ENCODE measurements at regions not wholly inside any gene's neighbourhood (a gene's known extent, or its start where the extent isn't known, plus 50 kb on each side); places are given as distances from the start of the nearest gene placed in this dataset.
A peak's percentile ranks its signal among the peaks of the same experiment; 100 is the strongest.

DNA sequence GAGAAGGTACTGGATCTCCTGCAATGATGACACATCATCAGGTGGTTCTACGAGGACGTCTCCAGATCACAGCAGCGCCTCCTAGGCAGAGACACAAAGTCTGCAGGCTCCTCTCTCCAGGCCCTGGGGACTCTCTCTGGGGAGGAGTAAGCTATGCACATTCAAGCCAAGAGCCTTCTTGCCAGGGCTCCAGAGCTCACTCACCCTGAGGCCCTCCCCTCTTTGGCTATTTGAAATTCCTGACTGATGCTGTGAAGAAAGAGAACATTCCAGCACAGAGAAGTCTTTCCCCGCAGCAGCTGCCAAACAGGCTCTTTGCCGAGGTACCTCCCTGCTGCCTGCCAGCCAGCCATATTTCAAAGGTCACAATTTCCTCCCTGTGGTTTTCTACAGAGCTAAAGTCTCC is 204.9 kb downstream of the CSNK2A3 start:
- TF ChIP-seq ISL1 (CRISPR knock-in tag; IDR thresholded peaks at IDR 0.05): peak; percentile 38; the same call in 1 of the 2 replicates
- no peak for TF ChIP-seq ZNF8 (CRISPR knock-in tag; IDR thresholded peaks at IDR 0.05)
- ATAC-seq: peak; percentile 93

DNA sequence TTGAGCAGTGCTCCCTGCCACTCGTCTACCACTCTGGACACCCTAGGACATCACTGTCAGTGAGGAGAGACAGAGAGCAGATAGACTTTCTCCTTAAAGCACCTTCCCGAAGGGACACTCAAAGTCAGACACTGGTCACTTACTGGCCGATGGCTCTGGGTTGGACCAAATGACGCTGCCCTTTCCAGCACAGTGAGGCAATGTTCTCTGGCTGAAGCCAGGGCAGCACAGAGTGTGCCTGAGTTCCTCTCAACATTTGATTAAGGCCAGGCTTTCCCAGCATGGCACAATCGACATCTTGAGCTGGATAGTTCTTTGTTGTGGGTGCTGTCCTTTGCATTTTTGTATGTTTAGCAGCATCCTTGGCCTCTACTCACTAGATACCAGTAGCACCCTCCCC is 206.2 kb downstream of the CSNK2A3 start:
- no peak for ATAC-seq
- TF ChIP-seq, protein P1, sequence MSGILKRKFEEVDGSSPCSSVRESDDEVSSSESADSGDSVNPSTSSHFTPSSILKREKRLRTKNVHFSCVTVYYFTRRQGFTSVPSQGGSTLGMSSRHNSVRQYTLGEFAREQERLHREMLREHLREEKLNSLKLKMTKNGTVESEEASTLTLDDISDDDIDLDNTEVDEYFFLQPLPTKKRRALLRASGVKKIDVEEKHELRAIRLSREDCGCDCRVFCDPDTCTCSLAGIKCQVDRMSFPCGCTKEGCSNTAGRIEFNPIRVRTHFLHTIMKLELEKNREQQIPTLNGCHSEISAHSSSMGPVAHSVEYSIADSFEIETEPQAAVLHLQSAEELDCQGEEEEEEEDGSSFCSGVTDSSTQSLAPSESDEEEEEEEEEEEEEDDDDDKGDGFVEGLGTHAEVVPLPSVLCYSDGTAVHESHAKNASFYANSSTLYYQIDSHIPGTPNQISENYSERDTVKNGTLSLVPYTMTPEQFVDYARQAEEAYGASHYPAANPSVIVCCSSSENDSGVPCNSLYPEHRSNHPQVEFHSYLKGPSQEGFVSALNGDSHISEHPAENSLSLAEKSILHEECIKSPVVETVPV (CRISPR knock-in tag; IDR thresholded peaks at IDR 0.05): no peak
- TF ChIP-seq ESRRG (CRISPR knock-in tag; IDR thresholded peaks at IDR 0.05) (no peak), ZFP3 (CRISPR knock-in tag; IDR thresholded peaks at IDR 0.05) (no peak), CSDC2 (CRISPR knock-in tag; IDR thresholded peaks at IDR 0.05) (no peak), OSR1 (CRISPR knock-in tag; IDR thresholded peaks at IDR 0.05) (no peak), ZC3H10 (CRISPR knock-in tag; IDR thresholded peaks at IDR 0.05) (no peak), PPARA (CRISPR knock-in tag; IDR thresholded peaks at IDR 0.05; ENCODE audit: borderline replicate concordance) (no peak), ZNF70 (CRISPR knock-in tag; IDR thresholded peaks at IDR 0.05) (no peak), ZNF8 (CRISPR knock-in tag; IDR thresholded peaks at IDR 0.05) (no peak), ARNTL (CRISPR knock-in tag; IDR thresholded peaks at IDR 0.05; ENCODE audit: borderline replicate concordance, low read depth) (no peak)
- TF ChIP-seq, protein P2, sequence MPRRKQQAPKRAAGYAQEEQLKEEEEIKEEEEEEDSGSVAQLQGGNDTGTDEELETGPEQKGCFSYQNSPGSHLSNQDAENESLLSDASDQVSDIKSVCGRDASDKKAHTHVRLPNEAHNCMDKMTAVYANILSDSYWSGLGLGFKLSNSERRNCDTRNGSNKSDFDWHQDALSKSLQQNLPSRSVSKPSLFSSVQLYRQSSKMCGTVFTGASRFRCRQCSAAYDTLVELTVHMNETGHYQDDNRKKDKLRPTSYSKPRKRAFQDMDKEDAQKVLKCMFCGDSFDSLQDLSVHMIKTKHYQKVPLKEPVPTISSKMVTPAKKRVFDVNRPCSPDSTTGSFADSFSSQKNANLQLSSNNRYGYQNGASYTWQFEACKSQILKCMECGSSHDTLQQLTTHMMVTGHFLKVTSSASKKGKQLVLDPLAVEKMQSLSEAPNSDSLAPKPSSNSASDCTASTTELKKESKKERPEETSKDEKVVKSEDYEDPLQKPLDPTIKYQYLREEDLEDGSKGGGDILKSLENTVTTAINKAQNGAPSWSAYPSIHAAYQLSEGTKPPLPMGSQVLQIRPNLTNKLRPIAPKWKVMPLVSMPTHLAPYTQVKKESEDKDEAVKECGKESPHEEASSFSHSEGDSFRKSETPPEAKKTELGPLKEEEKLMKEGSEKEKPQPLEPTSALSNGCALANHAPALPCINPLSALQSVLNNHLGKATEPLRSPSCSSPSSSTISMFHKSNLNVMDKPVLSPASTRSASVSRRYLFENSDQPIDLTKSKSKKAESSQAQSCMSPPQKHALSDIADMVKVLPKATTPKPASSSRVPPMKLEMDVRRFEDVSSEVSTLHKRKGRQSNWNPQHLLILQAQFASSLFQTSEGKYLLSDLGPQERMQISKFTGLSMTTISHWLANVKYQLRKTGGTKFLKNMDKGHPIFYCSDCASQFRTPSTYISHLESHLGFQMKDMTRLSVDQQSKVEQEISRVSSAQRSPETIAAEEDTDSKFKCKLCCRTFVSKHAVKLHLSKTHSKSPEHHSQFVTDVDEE (CRISPR knock-in tag; IDR thresholded peaks at IDR 0.05): no peak
- TF ChIP-seq, protein P3, sequence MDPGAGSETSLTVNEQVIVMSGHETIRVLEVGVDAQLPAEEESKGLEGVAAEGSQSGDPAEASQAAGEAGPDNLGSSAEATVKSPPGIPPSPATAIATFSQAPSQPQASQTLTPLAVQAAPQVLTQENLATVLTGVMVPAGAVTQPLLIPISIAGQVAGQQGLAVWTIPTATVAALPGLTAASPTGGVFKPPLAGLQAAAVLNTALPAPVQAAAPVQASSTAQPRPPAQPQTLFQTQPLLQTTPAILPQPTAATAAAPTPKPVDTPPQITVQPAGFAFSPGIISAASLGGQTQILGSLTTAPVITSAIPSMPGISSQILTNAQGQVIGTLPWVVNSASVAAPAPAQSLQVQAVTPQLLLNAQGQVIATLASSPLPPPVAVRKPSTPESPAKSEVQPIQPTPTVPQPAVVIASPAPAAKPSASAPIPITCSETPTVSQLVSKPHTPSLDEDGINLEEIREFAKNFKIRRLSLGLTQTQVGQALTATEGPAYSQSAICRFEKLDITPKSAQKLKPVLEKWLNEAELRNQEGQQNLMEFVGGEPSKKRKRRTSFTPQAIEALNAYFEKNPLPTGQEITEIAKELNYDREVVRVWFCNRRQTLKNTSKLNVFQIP (CRISPR knock-in tag; IDR thresholded peaks at IDR 0.05; ENCODE audit: borderline replicate concordance, low read depth): no peak

DNA sequence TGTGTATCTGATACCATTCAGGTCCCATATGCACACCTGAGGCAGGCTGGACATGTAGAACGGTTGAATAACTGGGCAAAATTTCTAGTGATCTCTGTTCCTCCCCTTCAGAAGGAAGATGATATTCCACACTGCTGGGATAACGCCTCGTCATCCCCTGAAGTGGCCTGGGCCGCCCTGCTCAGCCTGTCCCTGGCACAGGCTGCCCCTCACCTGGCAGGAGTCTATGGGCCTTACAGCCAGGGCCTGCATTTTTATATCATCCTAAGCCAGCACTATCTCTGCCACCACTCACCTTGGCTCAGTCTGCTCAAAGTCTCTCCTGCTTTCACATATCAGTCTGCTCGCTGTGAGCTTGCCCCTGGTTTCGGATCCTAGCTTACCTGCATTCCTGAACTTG is 209.2 kb downstream of the CSNK2A3 start:
- ATAC-seq: no peak
- TF ChIP-seq, protein P1 (CRISPR knock-in tag; IDR thresholded peaks at IDR 0.05): no peak
- TF ChIP-seq ARNTL (CRISPR knock-in tag; IDR thresholded peaks at IDR 0.05; ENCODE audit: borderline replicate concordance, low read depth) (no peak), GLIS3 (CRISPR knock-in tag; IDR thresholded peaks at IDR 0.05) (no peak), TCF4 (CRISPR knock-in tag; IDR thresholded peaks at IDR 0.05; ENCODE audit: borderline replicate concordance) (no peak), BACH2 (CRISPR knock-in tag; IDR thresholded peaks at IDR 0.05; ENCODE audit: borderline replicate concordance) (no peak), ZFP3 (CRISPR knock-in tag; IDR thresholded peaks at IDR 0.05) (no peak), ZNF565 (CRISPR knock-in tag; conservative IDR thresholded peaks at IDR 0.05; ENCODE audit: low read depth) (no peak), PPARA (CRISPR knock-in tag; IDR thresholded peaks at IDR 0.05; ENCODE audit: borderline replicate concordance) (no peak), ZNF8 (CRISPR knock-in tag; IDR thresholded peaks at IDR 0.05) (no peak), TOX (CRISPR knock-in tag; IDR thresholded peaks at IDR 0.05; ENCODE audit: borderline replicate concordance) (no peak), OSR1 (CRISPR knock-in tag; IDR thresholded peaks at IDR 0.05) (no peak), CSDC2 (CRISPR knock-in tag; IDR thresholded peaks at IDR 0.05) (no peak), ESRRG (CRISPR knock-in tag; IDR thresholded peaks at IDR 0.05) (no peak), ZFP30 (CRISPR knock-in tag; IDR thresholded peaks at IDR 0.05) (no peak), SNAI2 (CRISPR knock-in tag; IDR thresholded peaks at IDR 0.05) (no peak), ZC3H10 (CRISPR knock-in tag; IDR thresholded peaks at IDR 0.05) (no peak), RARB (CRISPR knock-in tag; IDR thresholded peaks at IDR 0.05) (no peak)
- TF ChIP-seq, protein P4, sequence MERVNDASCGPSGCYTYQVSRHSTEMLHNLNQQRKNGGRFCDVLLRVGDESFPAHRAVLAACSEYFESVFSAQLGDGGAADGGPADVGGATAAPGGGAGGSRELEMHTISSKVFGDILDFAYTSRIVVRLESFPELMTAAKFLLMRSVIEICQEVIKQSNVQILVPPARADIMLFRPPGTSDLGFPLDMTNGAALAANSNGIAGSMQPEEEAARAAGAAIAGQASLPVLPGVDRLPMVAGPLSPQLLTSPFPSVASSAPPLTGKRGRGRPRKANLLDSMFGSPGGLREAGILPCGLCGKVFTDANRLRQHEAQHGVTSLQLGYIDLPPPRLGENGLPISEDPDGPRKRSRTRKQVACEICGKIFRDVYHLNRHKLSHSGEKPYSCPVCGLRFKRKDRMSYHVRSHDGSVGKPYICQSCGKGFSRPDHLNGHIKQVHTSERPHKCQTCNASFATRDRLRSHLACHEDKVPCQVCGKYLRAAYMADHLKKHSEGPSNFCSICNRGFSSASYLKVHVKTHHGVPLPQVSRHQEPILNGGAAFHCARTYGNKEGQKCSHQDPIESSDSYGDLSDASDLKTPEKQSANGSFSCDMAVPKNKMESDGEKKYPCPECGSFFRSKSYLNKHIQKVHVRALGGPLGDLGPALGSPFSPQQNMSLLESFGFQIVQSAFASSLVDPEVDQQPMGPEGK (CRISPR knock-in tag; IDR thresholded peaks at IDR 0.05; ENCODE audit: borderline replicate concordance): no peak
- TF ChIP-seq, protein P5, sequence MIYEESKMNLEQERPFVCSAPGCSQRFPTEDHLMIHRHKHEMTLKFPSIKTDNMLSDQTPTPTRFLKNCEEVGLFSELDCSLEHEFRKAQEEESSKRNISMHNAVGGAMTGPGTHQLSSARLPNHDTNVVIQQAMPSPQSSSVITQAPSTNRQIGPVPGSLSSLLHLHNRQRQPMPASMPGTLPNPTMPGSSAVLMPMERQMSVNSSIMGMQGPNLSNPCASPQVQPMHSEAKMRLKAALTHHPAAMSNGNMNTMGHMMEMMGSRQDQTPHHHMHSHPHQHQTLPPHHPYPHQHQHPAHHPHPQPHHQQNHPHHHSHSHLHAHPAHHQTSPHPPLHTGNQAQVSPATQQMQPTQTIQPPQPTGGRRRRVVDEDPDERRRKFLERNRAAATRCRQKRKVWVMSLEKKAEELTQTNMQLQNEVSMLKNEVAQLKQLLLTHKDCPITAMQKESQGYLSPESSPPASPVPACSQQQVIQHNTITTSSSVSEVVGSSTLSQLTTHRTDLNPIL (CRISPR knock-in tag; IDR thresholded peaks at IDR 0.05; ENCODE audit: low read depth): no peak

All from SK-N-SH treated with all-trans-retinoic acid at 6 μM for 48 hours (cell line).